HUES64 (cell line): ENCODE measurements at regions not wholly inside any gene's neighbourhood (a gene's known extent, or its start where the extent isn't known, plus 50 kb on each side); places are given as distances from the start of the nearest gene placed in this dataset.

Experiments used
- H3K27ac ChIP-seq: 2 replicates; pipeline ENCODE4 v1.7.0; 2013; ENCODE audit warnings: low read depth, low read length, inconsistent platforms
- H3K27me3 ChIP-seq: 2 replicates; pipeline ENCODE4 v1.6.1; 2013; ENCODE audit warnings: mild to moderate bottlenecking, low read length; ENCODE audit not compliant: insufficient read depth
- H3K36me3 ChIP-seq: 2 replicates; pipeline ENCODE4 v1.6.1; 2013; ENCODE audit warnings: mild to moderate bottlenecking, low read length; ENCODE audit not compliant: insufficient read depth
- H3K4me1 ChIP-seq: 2 replicates; pipeline ENCODE4 v1.6.1; 2013; ENCODE audit warnings: mild to moderate bottlenecking, low read length, moderate library complexity; ENCODE audit not compliant: insufficient read depth
- H3K4me3 ChIP-seq: 2 replicates; pipeline ENCODE4 v1.5.1; 2013; ENCODE audit warnings: mild to moderate bottlenecking, low read length, moderate library complexity
- H3K9ac ChIP-seq: 2 replicates; pipeline ENCODE4 v1.6.1; 2013; ENCODE audit warnings: mild to moderate bottlenecking, low read depth, low read length
- H3K9me3 ChIP-seq: 2 replicates; pipeline ENCODE4 v1.6.1; 2013; ENCODE audit warnings: low read depth, low read length; ENCODE audit not compliant: insufficient read depth
- WGBS: fragments of 150-250, 120-280 bp; methylation state at CpG from one replicate; pipeline ENCODE4 v1.1.7; 2013; ENCODE audit warnings: missing lambda C conversion rate; 5-methylcytosine and 5-hydroxymethylcytosine counted together

- H3K4me3 ChIP-seq = no peak overlapping the region
- H3K9ac ChIP-seq = no peak overlapping the region
- no peaks in the 10 kb centered on the region for H3K27me3 ChIP-seq
- H3K4me1 ChIP-seq = peaks cover 8% of the 10 kb centered on the region
- H3K9me3 ChIP-seq = no peaks in the 10 kb centered on the region
- H3K36me3 ChIP-seq = no peaks in the 10 kb centered on the region
- no peak overlapping the region for H3K27ac ChIP-seq
- WGBS = 61% methylated on average over 14 of the region's 14 CpGs
These were observed 211.8 kb upstream of the PPP2R2D start for GRCh38 chr10:131689016-131689415.

- H3K9me3 ChIP-seq = no peaks in the 10 kb centered on the region
- no peak overlapping the region for H3K9ac ChIP-seq
- peaks cover 8% of the 10 kb centered on the region for H3K4me1 ChIP-seq
- H3K36me3 ChIP-seq = no peaks in the 10 kb centered on the region
- no peak overlapping the region for H3K4me3 ChIP-seq
- H3K27ac ChIP-seq = no peak overlapping the region
- 90% methylated on average over 20 of the region's 20 CpGs for WGBS
- H3K27me3 ChIP-seq = no peaks in the 10 kb centered on the region
These were observed 211.3 kb upstream of the PPP2R2D start for GRCh38 chr10:131689486-131689885.

DNA sequence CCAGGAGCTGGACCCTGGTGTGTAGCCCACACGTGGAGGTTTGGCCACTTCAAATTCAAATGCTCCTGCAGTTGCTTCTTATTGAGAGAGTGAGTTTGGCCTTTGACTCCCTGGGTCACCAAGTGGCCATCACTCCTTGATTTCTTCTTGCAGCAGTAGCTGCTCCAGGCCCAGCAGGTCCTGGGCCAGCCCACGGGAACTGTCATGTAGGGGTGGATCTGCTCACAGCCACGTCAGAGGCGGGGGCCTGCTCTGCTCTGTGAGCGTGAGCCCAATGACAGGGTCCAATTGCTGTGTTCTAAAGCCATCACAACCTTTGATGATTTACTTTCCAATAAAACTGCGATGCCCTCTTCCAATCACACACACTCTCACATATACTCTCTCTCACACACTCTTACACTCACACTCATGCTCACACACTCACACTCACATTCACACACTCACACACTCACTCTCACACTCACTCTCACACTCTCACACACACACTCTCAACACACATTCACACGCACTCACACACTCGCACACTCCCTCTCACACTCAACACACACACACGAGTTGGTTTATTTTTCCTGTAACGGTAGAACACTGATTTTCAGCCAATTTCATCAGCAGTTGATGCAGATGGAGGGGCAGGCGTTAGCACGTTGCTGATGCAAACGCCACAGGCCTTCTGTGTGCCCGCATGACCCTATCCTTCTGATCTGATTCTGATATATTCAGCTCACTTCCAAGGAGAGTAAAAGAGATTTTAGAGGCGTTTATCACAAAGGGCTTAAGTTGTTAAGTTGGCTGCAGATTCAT is 210.7 kb upstream of the PPP2R2D start:
- Histone ChIP-seq H3K9ac (no peak overlapping the region), H3K27me3 (no peaks in the 10 kb centered on the region), H3K36me3 (no peaks in the 10 kb centered on the region), H3K27ac (no peak overlapping the region), H3K9me3 (no peaks in the 10 kb centered on the region), H3K4me3 (no peak overlapping the region), H3K4me1 (peaks cover 8% of the 10 kb centered on the region)
- 90% methylated on average over 15 of the region's 15 CpGs for WGBS

GRCh38 chr10:131690805-131691239 is 210.0 kb upstream of the PPP2R2D start:
- Histone ChIP-seq H3K36me3 (no peaks in the 10 kb centered on the region), H3K9me3 (no peaks in the 10 kb centered on the region), H3K27ac (no peak overlapping the region), H3K4me3 (no peak overlapping the region), H3K9ac (no peak overlapping the region), H3K27me3 (no peaks in the 10 kb centered on the region), H3K4me1 (peaks cover 8% of the 10 kb centered on the region)
- WGBS = 93% methylated on average over 14 of the region's 14 CpGs

DNA sequence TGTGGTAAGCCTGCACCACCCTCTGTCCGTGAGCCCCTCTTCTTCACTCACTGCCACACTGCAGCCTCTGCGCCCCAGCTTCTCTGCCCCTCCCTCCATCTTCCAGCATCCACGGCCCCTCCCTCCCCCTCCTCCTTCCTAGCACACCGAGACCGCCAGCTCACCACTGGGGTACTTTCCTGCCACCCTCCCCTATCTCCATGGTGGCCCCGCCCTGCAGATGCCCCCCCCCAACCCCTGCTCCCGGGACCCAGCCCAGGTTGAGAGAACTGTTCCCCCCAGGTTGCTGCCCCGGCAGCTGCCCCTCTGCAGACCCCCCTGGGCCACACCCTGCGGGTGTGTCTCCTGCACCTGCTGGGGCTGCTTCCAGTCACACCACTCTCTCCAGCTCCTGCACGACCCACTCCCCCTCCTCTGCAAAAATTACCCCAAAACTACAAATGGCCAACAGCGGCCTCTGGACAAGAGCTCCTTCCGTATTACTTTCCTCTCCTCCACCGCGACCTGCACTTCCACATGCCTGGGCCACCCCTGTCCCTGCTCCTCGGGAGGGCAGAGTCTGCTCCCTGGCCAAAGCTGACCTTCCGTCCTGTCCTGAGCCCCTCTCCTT is 209.2 kb upstream of the PPP2R2D start:
- no peaks in the 10 kb centered on the region for H3K27me3 ChIP-seq
- peaks cover 6% of the 10 kb centered on the region for H3K4me1 ChIP-seq
- H3K9ac ChIP-seq = no peak overlapping the region
- 87% methylated on average over 16 of the region's 16 CpGs for WGBS
- H3K36me3 ChIP-seq = no peaks in the 10 kb centered on the region
- no peak overlapping the region for H3K27ac ChIP-seq
- H3K9me3 ChIP-seq = no peaks in the 10 kb centered on the region
- no peak overlapping the region for H3K4me3 ChIP-seq

GRCh38 chr10:131692176-131692575 is 208.6 kb upstream of the PPP2R2D start:
- H3K4me3 ChIP-seq = no peak overlapping the region
- H3K9me3 ChIP-seq = no peaks in the 10 kb centered on the region
- 92% methylated on average over 12 of the region's 12 CpGs for WGBS
- H3K36me3 ChIP-seq = no peaks in the 10 kb centered on the region
- H3K27ac ChIP-seq = no peak overlapping the region
- no peak overlapping the region for H3K9ac ChIP-seq
- peaks cover 3% of the 10 kb centered on the region; the same call in 1 of the 2 replicates for H3K4me1 ChIP-seq
- H3K27me3 ChIP-seq = no peaks in the 10 kb centered on the region

GRCh38 chr10:131692686-131693334 is 208.0 kb upstream of the PPP2R2D start:
- no peaks in the 10 kb centered on the region for H3K4me1 ChIP-seq
- H3K27ac ChIP-seq = no peak overlapping the region
- H3K27me3 ChIP-seq = no peaks in the 10 kb centered on the region
- WGBS = 90% methylated on average over 11 of the region's 11 CpGs
- no peak overlapping the region for H3K9ac ChIP-seq
- H3K36me3 ChIP-seq = no peaks in the 10 kb centered on the region
- no peak overlapping the region for H3K4me3 ChIP-seq
- no peaks in the 10 kb centered on the region for H3K9me3 ChIP-seq

- no peaks in the 10 kb centered on the region for H3K36me3 ChIP-seq
- no peaks in the 10 kb centered on the region for H3K9me3 ChIP-seq
- no peak overlapping the region for H3K4me3 ChIP-seq
- no peak overlapping the region for H3K27ac ChIP-seq
- WGBS = 93% methylated on average over 8 of the region's 8 CpGs
- no peaks in the 10 kb centered on the region for H3K27me3 ChIP-seq
- H3K4me1 ChIP-seq = no peaks in the 10 kb centered on the region
- no peak overlapping the region for H3K9ac ChIP-seq
These were observed 207.0 kb upstream of the PPP2R2D start for GRCh38 chr10:131693766-131694165.

DNA sequence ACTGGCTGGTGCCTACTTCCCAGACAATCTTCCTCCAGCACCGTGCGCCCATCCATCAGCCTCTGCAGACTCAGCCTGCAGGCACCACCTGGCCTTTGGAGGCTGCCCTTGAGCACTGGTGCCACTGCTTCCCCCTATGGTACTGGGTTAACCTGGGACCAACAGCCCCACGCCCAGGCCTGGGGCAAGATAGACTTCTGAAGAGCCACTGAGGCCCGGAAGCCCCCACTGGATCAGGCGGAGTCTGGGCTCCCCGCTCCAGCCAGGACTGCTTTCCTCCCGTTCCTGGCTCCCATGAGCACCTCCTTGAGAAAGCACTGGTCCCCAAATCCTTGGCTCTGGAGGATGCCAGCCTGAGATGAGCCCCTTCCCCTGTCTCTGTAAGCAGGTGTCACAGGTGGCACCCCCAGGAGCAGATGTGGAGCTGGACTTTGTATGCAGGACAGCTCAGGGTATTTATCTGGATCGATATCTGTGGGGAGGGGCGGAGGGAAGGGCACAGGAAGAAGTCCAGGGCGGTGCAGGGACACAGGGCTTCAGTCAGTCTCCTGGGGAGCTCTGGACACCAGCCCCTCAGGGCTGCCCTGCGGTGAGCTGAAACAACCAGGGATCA is 206.5 kb upstream of the PPP2R2D start:
- H3K36me3 ChIP-seq = no peaks in the 10 kb centered on the region
- H3K9me3 ChIP-seq = no peaks in the 10 kb centered on the region
- no peak overlapping the region for H3K4me3 ChIP-seq

GRCh38 chr10:131694781-131695495 is 205.9 kb upstream of the PPP2R2D start:
- Histone ChIP-seq H3K36me3 (no peaks in the 10 kb centered on the region), H3K27me3 (no peaks in the 10 kb centered on the region), H3K27ac (no peak overlapping the region), H3K4me1 (no peaks in the 10 kb centered on the region), H3K9me3 (no peaks in the 10 kb centered on the region), H3K4me3 (no peak overlapping the region), H3K9ac (no peak overlapping the region)
- WGBS = 93% methylated on average over 11 of the region's 11 CpGs

More for the DNA sequence above, 206.5 kb upstream of the PPP2R2D start:
- Histone ChIP-seq H3K9ac (no peak overlapping the region), H3K27me3 (no peaks in the 10 kb centered on the region), H3K4me1 (no peaks in the 10 kb centered on the region), H3K27ac (no peak overlapping the region)
- 92% methylated on average over 11 of the region's 11 CpGs for whole genome bisulfite sequencing
